Fibroblast of villous mesenchyme (primary cell): ENCODE measurements at regions not wholly inside any gene's neighbourhood (a gene's known extent, or its start where the extent isn't known, plus 50 kb on each side); places are given as distances from the start of the nearest gene placed in this dataset.

Source experiments
- DNase-seq: peaks from one replicate; pipeline ENCODE4 v3.0.0-alpha.2; 2010; ENCODE audit warnings: low read depth
- H3K4me3 ChIP-seq: 2 replicates; pipeline ENCODE4 v1.5.1; 2011; ENCODE audit warnings: low read depth, mild to moderate bottlenecking, low read length
- TF ChIP-seq, protein P1 (sequence below): IDR thresholded peaks from 2 replicates; pipeline ENCODE4 v1.5.1; 2012; ENCODE audit warnings: low read depth, mild to moderate bottlenecking, low read length; ENCODE audit not compliant: insufficient read depth

GRCh38 chr2:81624825-81625224, 1320.3 kb upstream of the LRRTM1 start:
- TF ChIP-seq, protein P1, sequence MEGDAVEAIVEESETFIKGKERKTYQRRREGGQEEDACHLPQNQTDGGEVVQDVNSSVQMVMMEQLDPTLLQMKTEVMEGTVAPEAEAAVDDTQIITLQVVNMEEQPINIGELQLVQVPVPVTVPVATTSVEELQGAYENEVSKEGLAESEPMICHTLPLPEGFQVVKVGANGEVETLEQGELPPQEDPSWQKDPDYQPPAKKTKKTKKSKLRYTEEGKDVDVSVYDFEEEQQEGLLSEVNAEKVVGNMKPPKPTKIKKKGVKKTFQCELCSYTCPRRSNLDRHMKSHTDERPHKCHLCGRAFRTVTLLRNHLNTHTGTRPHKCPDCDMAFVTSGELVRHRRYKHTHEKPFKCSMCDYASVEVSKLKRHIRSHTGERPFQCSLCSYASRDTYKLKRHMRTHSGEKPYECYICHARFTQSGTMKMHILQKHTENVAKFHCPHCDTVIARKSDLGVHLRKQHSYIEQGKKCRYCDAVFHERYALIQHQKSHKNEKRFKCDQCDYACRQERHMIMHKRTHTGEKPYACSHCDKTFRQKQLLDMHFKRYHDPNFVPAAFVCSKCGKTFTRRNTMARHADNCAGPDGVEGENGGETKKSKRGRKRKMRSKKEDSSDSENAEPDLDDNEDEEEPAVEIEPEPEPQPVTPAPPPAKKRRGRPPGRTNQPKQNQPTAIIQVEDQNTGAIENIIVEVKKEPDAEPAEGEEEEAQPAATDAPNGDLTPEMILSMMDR: no peak
- H3K4me3 ChIP-seq: no peak overlapping the region
- no peak for DNase-seq

DNA sequence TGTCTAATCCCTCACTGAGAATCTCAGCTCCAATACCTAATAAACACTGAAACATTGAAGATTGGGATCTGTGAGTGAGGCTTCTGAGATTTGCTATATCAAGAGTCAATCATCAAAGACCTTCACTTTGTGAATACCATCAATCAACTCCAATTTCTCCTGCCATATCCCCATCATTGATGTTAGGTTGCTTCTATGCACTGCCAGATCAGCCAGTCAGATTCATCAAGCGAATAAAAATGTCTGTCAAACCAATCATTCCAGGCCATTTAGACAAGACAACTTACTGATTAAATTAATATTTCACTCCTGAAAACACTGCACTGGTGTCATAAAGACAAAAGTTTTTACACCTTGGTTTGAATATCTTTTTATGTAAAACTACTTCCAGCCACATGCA, 1295.5 kb upstream of the LRRTM1 start:
- DNase-seq: no peak
- TF ChIP-seq, protein P1: no peak
- H3K4me3 ChIP-seq: no peak overlapping the region

GRCh38 chr2:81598453-81598852, 1293.9 kb upstream of the LRRTM1 start:
- DNase-seq: no peak
- no peak overlapping the region for H3K4me3 ChIP-seq
- TF ChIP-seq, protein P1: no peak

GRCh38 chr2:81589406-81589805, 1284.9 kb upstream of the LRRTM1 start:
- no peak for DNase-seq
- H3K4me3 ChIP-seq: no peak overlapping the region
- TF ChIP-seq, protein P1: no peak

DNA sequence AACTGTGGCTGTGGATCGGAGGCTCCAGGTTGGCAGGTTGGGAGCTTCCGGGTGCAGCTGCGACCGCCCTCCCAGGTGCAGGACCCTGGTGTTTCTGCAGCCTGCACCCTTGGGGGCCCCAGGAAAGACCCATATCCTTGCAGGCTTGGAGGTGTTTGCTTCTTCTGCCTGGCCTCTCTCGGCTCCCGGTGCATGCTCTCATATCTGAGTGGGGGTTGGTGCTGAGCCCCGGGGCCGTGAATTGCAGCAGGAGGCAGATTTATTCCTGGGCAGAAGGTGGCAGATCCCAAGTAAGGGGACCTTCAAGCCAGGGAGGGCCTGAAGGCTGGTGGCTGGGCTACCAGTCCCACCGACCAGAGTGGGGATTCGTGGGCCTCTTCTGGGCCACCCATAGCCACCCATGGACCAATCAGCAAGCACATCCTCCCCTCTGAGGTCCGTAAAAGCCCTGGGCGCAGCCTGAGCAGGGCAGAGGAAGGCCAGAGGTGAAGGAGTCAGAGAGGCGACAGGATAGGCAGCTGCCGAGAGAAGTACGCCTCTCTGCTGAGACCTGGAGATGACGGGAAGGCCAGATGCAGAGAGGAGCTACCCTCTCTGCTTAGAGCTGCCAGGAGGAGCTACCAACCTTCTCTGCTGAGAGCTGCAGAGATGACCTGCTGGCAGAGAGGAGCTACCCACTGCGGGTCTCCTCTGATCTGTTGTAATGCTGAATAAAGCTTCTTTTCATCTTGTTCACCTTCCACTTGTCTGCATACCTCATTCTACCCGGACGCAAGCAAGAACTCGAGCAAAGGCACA, 1279.0 kb upstream of the LRRTM1 start:
- TF ChIP-seq, protein P1: no peak
- H3K4me3 ChIP-seq: no peak overlapping the region
- DNase-seq: no peak

DNA sequence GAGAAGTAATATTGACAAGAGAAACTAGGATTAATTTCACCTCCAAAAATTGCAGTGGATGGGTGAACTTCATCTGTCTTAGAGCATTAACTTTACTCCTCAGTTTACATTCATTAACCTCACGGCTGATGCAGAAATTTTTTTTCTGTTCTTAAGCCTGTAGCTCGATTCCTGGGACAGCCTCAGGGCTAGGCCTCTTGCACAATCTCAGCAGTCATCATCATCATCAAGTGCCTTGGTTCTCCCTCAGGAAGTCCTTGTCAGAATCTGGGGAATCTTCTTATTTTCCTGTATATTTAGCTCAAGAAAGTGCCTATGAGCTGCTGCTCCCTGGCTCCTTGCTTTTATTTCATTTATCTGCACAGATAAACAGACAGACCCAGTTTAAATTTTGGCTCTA, 1272.2 kb upstream of the LRRTM1 start:
- TF ChIP-seq, protein P1: no peak
- H3K4me3 ChIP-seq: no peak overlapping the region
- DNase-seq: no peak
